Medulla oblongata (tissue), 1 donor: ENCODE measurements at regions not wholly inside any gene's neighbourhood (a gene's known extent, or its start where the extent isn't known, plus 50 kb on each side); places are given as distances from the start of the nearest gene placed in this dataset.

Experiments used
- DNase-seq: peaks from one replicate; pipeline ENCODE4 v3.0.0-alpha.2; 2015; ENCODE audit errors: extremely low spot score

GRCh38 chr13:95447814-95448213 lies 104.7 kb upstream of the CLDN10 start:
- DNase-seq = no peak

GRCh38 chr13:95451656-95452055 lies 100.9 kb upstream of the CLDN10 start:
- no peak for DNase-seq

GRCh38 chr13:95452375-95452774 lies 100.1 kb upstream of the CLDN10 start:
- DNase-seq = no peak

GRCh38 chr13:95455782-95456181 lies 96.7 kb upstream of the CLDN10 start:
- no peak for DNase-seq

- DNase-seq = no peak
Observed at GRCh38 chr13:95456815-95457214, 95.7 kb upstream of the CLDN10 start.

GRCh38 chr13:95457294-95457693 lies 95.2 kb upstream of the CLDN10 start:
- DNase-seq = no peak

- DNase-seq = no peak
Observed at GRCh38 chr13:95462801-95463200, 89.7 kb upstream of the CLDN10 start.

GRCh38 chr13:95463531-95463930 lies 89.0 kb upstream of the CLDN10 start:
- no peak for DNase-seq

- no peak for DNase-seq
Observed at GRCh38 chr13:95470574-95471366, 81.8 kb upstream of the CLDN10 start.

- DNase-seq = no peak
Observed at GRCh38 chr13:95471960-95472359, 80.6 kb upstream of the CLDN10 start.

- no peak for DNase-seq
Observed at GRCh38 chr13:95474992-95475391, 77.5 kb upstream of the CLDN10 start.

- DNase-seq = no peak
Observed at GRCh38 chr13:95477187-95477586, 75.3 kb upstream of the CLDN10 start.

GRCh38 chr13:95479731-95480130 lies 72.8 kb upstream of the CLDN10 start:
- DNase-seq = peak; percentile 11

- peak; percentile 71 for DNase-seq
Observed at GRCh38 chr13:95480131-95480545, 72.4 kb upstream of the CLDN10 start.

GRCh38 chr13:95480791-95481780 lies 71.4 kb upstream of the CLDN10 start:
- DNase-seq = no peak

- no peak for DNase-seq
Observed at GRCh38 chr13:95484052-95484451, 68.5 kb upstream of the CLDN10 start.

GRCh38 chr13:95485045-95485517 lies 67.4 kb upstream of the CLDN10 start:
- DNase-seq = no peak

- DNase-seq = no peak
Observed at GRCh38 chr13:95485518-95486144, 66.9 kb upstream of the CLDN10 start.

GRCh38 chr13:95492044-95492801 lies 60.3 kb upstream of the CLDN10 start:
- DNase-seq = no peak

GRCh38 chr13:95494082-95494681 lies 58.3 kb upstream of the CLDN10 start:
- DNase-seq = peak; percentile 82

- DNase-seq = no peak
Observed at GRCh38 chr13:95496485-95496884, 56.0 kb upstream of the CLDN10 start.
